Hippocampal formation (tissue), 2 donors: ENCODE measurements at regions not wholly inside any gene's neighbourhood (a gene's known extent, or its start where the extent isn't known, plus 50 kb on each side); places are given as distances from the start of the nearest gene placed in this dataset.
"Not testable (repeated sequence)": the region's sequence is repeated elsewhere in the genome, so short reads cannot be mapped to it uniquely, and the experiment has no call there.

ENCODE experiments used
- DNase-seq, 2 donors: peaks; one replicate each; lab custom pipeline; 2025; lab: John Stamatoyannopoulos, UW

DNA sequence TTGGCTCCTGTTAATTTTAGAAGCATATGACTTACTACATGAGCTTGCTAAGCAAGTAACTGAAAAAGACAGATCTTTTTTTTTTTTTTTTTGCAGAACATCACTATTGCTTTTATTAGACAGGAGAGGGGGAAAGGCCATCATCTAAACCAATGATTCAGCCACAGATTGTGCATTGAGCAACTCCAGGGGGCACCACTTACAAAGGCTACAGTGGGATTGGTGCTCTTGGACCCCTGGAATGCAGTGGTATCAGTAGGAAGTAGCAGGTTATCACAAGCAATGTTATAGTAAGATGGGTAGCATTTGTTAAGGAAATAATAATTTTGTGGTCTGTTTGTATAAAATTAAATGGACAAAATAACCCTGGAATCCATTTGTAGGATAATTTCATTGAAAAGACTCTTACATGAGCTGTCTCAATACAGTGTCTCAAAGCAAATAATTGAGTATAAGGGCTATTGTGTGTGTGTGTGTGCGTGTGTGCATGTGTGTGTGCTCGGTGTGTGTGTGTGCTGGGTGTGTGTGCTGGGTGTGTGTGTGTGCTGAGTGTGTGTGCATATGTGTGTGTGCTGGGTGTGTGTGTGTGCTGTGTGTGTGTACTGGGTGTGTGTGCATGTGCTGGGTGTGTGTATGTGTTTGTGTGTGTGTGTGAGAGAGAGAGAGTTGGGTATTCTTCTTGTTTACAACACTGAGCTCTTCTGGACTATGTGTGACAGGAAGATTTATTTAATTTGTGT lies 296.3 kb downstream of the PCDH7 start:
- no peak for DNase-seq

- DNase-seq, result no peak
These were observed 300.2 kb downstream of the PCDH7 start for GRCh38 chr4:31020363-31020762.

DNA sequence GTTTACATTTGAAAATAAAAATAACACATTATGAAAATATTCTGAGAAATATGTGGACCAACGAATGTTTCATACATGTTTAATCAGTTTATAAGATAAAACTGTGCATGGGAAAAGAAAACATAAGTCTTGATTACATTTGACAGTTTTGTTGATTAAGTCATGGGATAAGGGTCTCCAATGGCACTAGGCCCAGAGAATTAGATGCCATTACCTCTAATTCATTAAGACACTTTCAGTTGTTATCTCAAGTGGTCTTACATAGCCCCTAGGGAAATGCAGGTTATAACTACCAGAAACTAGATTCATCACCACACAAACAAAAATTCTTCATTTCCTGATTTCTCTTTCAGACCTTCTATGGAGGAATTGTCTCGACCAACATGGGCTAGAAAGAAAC lies 300.8 kb downstream of the PCDH7 start:
- no peak for DNase-seq

- no peak for DNase-seq
These were observed 302.5 kb downstream of the PCDH7 start for GRCh38 chr4:31022702-31023101.

- no peak for DNase-seq
These were observed 302.9 kb downstream of the PCDH7 start for GRCh38 chr4:31023109-31023508.

DNA sequence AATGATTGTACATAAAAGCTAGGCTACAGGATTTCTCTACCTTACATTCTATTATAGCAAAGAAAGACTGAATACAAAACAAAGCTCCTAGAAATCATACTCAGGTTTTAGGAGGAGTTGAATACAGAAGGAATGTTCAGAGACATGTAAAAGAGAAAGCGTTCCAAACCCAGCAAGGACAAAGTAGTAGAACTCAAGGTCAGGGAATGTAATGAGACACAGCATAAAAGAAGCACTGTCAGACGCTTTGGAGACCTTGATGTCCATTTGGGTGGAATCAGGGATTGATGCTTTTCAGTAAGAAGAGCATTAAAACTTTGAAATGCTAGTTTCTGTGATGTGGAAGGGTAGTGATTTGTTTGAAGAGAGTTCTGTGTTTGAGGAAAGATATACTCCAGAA lies 303.6 kb downstream of the PCDH7 start:
- DNase-seq, result no peak

GRCh38 chr4:31024781-31025180 lies 304.6 kb downstream of the PCDH7 start:
- not testable (repeated sequence) for DNase-seq

DNA sequence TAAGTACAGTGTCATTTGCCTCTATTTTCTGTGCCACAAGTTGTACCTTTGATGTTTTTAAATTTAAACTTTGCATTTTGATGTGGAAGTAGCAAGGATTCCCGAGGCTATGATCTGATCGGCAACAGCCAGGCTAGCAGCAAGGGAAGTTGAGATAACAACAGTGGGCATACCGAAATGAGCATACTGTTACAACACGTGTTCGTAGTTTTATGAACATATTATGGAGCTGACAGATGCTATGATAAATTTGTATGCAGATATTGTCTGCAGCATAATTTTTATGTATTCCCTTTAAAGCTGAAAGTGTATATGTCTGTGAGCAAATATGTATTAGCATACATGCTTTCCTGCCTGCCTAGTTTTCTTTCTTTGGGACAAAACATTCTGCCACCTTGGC lies 306.1 kb downstream of the PCDH7 start:
- no peak for DNase-seq

- no peak for DNase-seq
These were observed 314.4 kb downstream of the PCDH7 start for GRCh38 chr4:31034550-31034949.

GRCh38 chr4:31035761-31036160 lies 315.6 kb downstream of the PCDH7 start:
- no peak for DNase-seq

GRCh38 chr4:31037703-31038102 lies 317.5 kb downstream of the PCDH7 start:
- no peak for DNase-seq

- DNase-seq, result no peak
These were observed 319.2 kb downstream of the PCDH7 start for GRCh38 chr4:31039382-31039781.

- DNase-seq, result no peak
These were observed 319.9 kb downstream of the PCDH7 start for GRCh38 chr4:31040106-31040505.

DNA sequence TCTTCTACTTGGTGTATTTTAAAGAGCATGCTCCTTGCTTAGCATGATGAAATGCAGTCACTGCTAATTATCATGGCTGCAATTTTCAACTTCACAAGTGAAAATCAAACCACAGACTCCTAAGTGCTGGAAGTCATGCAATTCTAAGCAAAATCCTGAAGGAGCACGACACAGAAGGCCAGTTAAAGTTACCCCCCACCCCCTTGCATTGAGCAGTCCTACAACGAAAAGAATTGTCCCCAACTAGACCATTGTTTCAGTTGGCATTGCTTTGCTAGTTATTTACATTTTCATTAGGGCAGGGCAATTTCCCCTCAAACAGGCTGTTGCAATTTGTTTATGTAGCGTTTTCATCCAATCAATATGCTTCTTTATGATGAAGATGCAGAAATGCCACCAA lies 321.2 kb downstream of the PCDH7 start:
- no peak for DNase-seq

GRCh38 chr4:31041853-31042252 lies 321.7 kb downstream of the PCDH7 start:
- no peak for DNase-seq

GRCh38 chr4:31043382-31044062 lies 323.4 kb downstream of the PCDH7 start:
- DNase-seq, result no peak

DNA sequence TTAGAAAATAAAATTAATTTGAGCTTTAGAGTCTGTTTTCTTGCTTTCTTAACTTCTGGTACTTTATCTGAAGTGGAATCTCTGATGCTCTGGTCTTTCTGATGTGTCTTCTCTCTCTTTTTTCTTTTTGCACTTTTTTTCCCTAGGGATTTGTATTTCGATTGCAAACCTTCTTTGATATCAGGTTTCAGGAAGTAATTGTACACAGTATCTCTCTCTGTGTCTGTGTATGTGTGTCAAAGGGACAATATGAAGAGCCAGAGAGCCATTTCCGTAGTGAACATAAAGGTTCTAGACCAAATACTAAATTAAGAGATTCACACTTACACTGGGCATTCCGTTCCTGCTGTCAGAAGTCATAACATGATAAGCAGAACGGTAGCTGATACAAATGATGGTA lies 325.0 kb downstream of the PCDH7 start:
- no peak for DNase-seq

DNA sequence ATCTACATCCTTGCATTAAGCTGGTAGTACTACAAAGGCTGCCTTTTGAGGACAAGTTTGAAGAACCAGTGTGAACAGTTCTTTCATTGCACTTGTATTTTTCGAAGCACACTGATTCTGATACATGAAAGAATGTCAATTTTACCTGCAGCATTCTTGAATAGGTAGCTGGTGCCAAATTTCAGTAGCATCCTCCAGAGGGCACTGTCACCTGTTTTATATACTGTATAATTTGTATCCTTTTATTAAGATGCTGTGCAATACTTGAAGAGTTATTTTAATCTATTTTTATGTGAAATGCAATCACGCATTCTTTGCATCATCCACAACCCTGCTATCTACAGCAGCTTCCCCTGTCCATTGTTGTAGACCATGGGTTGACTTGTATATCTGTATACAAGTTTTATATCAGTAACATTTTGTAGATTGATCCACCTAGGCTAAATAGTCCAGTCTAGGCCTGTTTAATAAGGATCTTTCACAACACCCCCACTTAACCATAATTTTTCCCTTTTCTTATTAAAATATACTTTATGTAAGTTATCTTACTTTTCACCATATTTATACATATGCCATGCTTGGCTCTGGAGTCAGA lies 325.7 kb downstream of the PCDH7 start:
- DNase-seq, result no peak

DNA sequence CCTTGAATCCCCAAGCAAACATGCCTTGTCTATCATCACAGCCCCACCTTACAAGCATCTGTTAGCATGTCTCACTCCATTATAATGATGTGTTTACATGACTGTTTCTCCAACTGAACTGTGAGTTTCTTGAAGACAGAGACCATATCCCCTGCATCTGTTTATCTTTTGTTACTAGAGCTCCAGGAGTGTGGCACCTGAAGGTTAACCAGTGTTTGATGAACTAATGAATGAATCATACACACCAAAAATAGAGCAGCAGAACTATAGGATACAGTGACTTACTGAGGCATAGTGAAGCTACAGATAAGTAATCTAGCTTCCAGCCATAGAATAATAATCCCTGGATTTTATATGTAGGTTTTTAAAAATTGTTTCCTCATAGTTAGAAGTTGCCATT lies 331.0 kb downstream of the PCDH7 start:
- no peak for DNase-seq

- DNase-seq, result no peak
These were observed 331.4 kb downstream of the PCDH7 start for GRCh38 chr4:31051565-31051964.

GRCh38 chr4:31052519-31052918 lies 332.4 kb downstream of the PCDH7 start:
- DNase-seq, result peak in 1 of 2 donors; percentile 9

DNA sequence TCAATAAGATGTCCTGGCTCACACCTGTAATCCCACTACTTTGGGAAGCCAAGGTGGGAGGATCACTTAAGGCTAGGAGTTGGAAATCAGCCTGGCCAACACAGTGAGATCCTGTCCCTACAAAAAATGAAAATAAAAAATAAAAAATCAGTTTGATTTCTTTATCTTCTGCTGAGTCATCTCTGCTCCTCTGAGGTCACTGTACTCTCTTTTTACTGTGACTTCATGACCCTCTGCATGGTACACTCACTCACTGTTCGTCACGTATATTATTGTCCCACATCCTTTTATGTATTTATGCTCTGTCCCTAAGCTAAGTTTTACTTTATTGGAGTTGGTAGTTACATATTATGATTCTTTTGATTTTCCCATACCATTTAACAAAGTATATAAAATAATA lies 333.3 kb downstream of the PCDH7 start:
- DNase-seq, result no peak

- DNase-seq, result no peak
These were observed 334.1 kb downstream of the PCDH7 start for GRCh38 chr4:31054295-31054694.
